Left ventricle myocardium inferior (tissue), 1 donor: ENCODE measurements at regions not wholly inside any gene's neighbourhood (a gene's known extent, or its start where the extent isn't known, plus 50 kb on each side); places are given as distances from the start of the nearest gene placed in this dataset.

Source experiments
- DNase-seq: peaks from one replicate; pipeline ENCODE4 v3.0.0-alpha.2; 2020
- H3K27ac ChIP-seq: fragments of 200-600 bp; replicated peaks from 2 replicates; pipeline ENCODE4 v1.8.0; 2021
- H3K27me3 ChIP-seq: fragments of 200-600 bp; 2 replicates; pipeline ENCODE4 v1.8.0; 2021; ENCODE audit warnings: low read depth
- H3K36me3 ChIP-seq: fragments of 200-600 bp; 2 replicates; pipeline ENCODE4 v1.8.0; 2021
- H3K4me1 ChIP-seq: fragments of 200-600 bp; 2 replicates; pipeline ENCODE4 v1.8.0; 2021
- H3K4me3 ChIP-seq: fragments of 200-600 bp; 2 replicates; pipeline ENCODE4 v1.8.0; 2021; ENCODE audit warnings: mild to moderate bottlenecking, moderate library complexity
- H3K9me3 ChIP-seq: fragments of 200-600 bp; replicated peaks from 2 replicates; pipeline ENCODE4 v1.8.0; 2021
- CTCF ChIP-seq: fragments of 200-600 bp; IDR thresholded peaks from 2 replicates; pipeline ENCODE4 v1.8.0; 2021; ENCODE audit warnings: antibody characterized with exemption, mild to moderate bottlenecking, borderline replicate concordance
- intact Hi-C: fragments of 100-400 bp; cut with micrococcal nuclease; formaldehyde crosslinking; loops from one replicate; pipeline ENCODE4 v1.11.0; 2022
- donor health status: DM: no; HTN: yes; CAD: no; lungs with severe emphysema.

GRCh38 chr3:150311156-150311555, 96.9 kb upstream of the TSC22D2 start:
- no peak overlapping the region for H3K4me3 ChIP-seq
- H3K27me3 ChIP-seq: no peaks in the 10 kb centered on the region
- no peaks in the 10 kb centered on the region for H3K36me3 ChIP-seq
- H3K4me1 ChIP-seq: no peaks in the 10 kb centered on the region
- no peak for DNase-seq
- no peak overlapping the region for H3K27ac ChIP-seq
- TF ChIP-seq CTCF: no peak
- no peaks in the 10 kb centered on the region for H3K9me3 ChIP-seq
- intact Hi-C loops: no loop called here

GRCh38 chr3:150309557-150309956, 98.5 kb upstream of the TSC22D2 start:
- intact Hi-C loops: no loop called here
- no peaks in the 10 kb centered on the region for H3K4me1 ChIP-seq
- H3K36me3 ChIP-seq: no peaks in the 10 kb centered on the region

GRCh38 chr3:150309257-150309542, 98.9 kb upstream of the TSC22D2 start:
- Histone ChIP-seq H3K27ac (no peak overlapping the region), H3K36me3 (no peaks in the 10 kb centered on the region), H3K4me3 (no peak overlapping the region), H3K27me3 (no peaks in the 10 kb centered on the region), H3K4me1 (no peaks in the 10 kb centered on the region), H3K9me3 (no peaks in the 10 kb centered on the region)
- intact Hi-C loops: no loop called here
- no peak for TF ChIP-seq CTCF
- DNase-seq: no peak

More at GRCh38 chr3:150309557-150309956, 98.5 kb upstream of the TSC22D2 start:
- TF ChIP-seq CTCF: no peak
- no peak overlapping the region for H3K27ac ChIP-seq
- no peak overlapping the region for H3K4me3 ChIP-seq
- no peaks in the 10 kb centered on the region for H3K9me3 ChIP-seq
- no peak for DNase-seq
- no peaks in the 10 kb centered on the region for H3K27me3 ChIP-seq

GRCh38 chr3:150308481-150309256, 99.4 kb upstream of the TSC22D2 start:
- H3K36me3 ChIP-seq: no peaks in the 10 kb centered on the region
- no peak overlapping the region for H3K27ac ChIP-seq
- intact Hi-C loops: no loop called here
- no peak for TF ChIP-seq CTCF
- H3K9me3 ChIP-seq: no peaks in the 10 kb centered on the region
- H3K4me1 ChIP-seq: no peaks in the 10 kb centered on the region
- no peaks in the 10 kb centered on the region for H3K27me3 ChIP-seq
- H3K4me3 ChIP-seq: no peak overlapping the region
- DNase-seq: no peak

DNA sequence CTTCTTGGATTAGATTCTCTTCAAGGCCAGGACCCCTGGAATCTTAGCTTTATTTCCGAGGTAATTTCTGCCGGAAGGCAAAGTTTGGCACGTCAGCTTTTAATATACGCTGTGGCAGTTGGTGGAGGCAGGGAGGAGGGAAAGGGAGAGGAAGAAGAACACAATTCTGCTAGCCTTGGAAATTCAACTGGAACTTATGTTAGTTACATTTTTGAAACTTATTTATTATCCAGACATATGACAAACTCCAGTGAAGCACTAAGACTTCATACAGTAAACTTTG, 100.1 kb upstream of the TSC22D2 start:
- Histone ChIP-seq H3K27me3 (no peaks in the 10 kb centered on the region), H3K9me3 (no peaks in the 10 kb centered on the region), H3K27ac (no peak overlapping the region), H3K36me3 (no peaks in the 10 kb centered on the region), H3K4me3 (no peak overlapping the region), H3K4me1 (no peaks in the 10 kb centered on the region)
- no peak for TF ChIP-seq CTCF
- DNase-seq: no peak
- intact Hi-C loops: no loop called here
